HG03064 (cell line): ENCODE measurements at regions not wholly inside any gene's neighbourhood (a gene's known extent, or its start where the extent isn't known, plus 50 kb on each side); places are given as distances from the start of the nearest gene placed in this dataset.

ENCODE experiments used
- ATAC-seq: cut with Tn5 transposase; IDR thresholded peaks from one replicate; pipeline ENCODE4 v1.9.1; 2021; ENCODE audit warnings: low read depth; ENCODE audit not compliant: unreplicated experiment

GRCh38 chr2:209324281-209324680 is 99.6 kb upstream of the MAP2 start:
- ATAC-seq: no peak

DNA sequence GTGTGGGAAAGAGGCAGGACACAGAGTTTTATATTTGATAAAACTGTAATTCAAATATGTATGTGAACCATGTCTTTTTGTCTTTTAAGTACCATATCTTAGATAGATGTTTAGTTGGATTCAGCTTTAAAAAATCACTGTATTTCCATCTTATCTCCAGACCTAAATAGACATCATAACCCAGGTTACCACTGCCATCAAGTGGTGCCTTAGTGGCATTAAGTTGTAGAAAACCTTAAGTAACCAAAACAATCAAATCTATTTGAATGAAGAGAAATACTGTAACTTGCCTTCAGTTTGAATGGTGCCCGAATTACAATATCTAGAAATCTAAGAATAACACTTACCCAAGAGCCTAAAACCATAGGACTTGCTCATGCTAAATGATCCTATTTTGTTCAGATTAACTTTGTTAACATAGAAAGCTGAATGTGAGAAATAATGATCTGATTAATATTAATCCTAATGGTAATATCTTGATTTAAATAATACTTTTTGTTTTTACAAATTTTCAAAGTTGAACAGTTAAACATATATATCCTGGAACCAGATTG is 92.5 kb upstream of the MAP2 start:
- ATAC-seq: no peak

GRCh38 chr2:209334188-209335017 is 89.4 kb upstream of the MAP2 start:
- peak; percentile 76 for ATAC-seq

- no peak for ATAC-seq
These were observed 83.3 kb upstream of the MAP2 start for GRCh38 chr2:209340522-209340921.

DNA sequence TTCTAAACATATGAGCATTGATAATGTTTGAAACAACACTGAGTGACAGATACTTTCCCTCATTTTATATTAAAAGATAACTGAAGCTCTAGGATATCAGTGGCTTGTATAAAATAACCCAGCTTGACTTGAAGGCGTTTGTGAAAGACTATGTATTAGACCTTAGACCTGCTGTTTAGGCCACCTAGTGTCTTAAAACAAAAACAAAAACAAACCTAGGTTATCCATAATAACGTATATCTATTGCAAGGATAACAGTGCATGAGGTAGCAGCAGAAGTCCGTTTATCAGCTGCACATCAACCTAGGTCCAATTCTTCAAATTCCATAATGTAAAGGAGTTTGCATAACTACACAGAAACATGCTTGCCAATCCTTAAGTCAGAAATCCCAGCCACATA is 79.5 kb upstream of the MAP2 start:
- ATAC-seq: no peak

- no peak for ATAC-seq
These were observed 75.4 kb upstream of the MAP2 start for GRCh38 chr2:209348433-209348832.

- no peak for ATAC-seq
These were observed 72.2 kb upstream of the MAP2 start for GRCh38 chr2:209351636-209352035.

DNA sequence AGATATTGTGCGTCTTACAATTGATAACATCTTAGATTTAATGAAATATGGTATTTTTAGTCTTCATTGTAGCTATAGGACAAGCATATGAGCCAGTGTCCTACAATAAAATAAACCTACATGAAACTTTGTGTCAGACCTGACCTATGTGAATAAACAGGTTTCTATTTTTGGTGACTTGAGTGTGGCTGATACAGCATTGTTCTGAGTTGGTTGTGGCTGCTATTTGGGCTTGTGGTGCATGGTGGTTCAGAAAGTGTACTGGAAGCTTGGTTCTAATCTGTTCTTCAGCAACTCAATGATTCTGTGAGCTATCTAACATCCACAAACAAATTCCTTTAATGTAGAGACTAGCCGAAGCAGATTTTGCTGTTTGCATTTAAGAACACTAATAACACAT is 64.9 kb upstream of the MAP2 start:
- ATAC-seq: no peak

DNA sequence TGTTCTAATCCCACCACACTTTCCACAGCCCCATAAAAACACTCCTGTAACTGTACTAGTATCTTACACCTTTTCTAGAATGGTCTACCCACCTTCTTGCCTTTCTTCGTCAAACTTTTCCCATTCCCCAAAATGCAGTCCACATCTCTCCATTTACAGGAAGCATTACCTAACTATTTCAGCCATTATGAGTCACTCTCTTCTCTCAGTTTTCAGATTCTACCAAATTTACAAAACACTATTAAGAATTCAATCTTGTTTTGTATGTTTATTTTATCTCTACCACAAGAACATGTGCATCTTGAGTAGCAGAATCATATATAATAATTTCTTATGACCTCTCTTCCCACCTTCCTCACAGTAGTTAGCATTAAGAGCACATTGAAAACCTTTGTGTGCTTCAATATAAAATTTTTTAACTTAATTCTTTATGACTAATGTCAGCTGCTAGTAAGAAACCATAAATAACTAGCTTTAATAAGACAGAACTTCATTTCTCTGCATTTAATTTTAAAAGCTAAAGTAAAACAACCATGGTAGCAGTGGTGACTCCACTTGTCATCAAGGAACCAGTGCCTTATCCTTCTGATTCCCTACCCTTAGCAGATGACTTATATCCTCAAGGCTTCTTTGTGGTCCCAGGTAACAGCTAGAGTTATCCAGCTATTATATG is 56.6 kb upstream of the MAP2 start:
- ATAC-seq: no peak

DNA sequence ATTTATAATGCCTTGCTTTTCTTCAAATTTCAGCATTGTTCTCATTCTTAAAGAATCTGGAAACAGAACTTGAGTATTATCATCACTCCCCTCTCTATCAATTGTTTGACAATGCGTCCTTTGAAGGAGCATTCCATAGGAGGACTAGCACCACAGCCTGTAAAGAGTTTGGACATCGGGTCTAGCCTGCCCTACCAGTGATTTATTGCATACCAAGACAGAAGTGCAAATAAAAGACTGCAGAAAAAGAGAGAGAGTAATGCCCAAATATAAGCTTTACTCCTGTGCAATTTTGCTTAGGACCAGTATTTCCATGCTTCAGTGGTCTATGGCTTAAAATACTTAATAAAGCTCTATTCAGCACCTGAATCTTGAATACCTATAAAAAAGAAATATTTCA is 55.4 kb upstream of the MAP2 start:
- ATAC-seq: no peak

- no peak for ATAC-seq
These were observed 54.9 kb upstream of the MAP2 start for GRCh38 chr2:209368914-209369313.

GRCh38 chr2:209369656-209370055 is 54.2 kb upstream of the MAP2 start:
- no peak for ATAC-seq

DNA sequence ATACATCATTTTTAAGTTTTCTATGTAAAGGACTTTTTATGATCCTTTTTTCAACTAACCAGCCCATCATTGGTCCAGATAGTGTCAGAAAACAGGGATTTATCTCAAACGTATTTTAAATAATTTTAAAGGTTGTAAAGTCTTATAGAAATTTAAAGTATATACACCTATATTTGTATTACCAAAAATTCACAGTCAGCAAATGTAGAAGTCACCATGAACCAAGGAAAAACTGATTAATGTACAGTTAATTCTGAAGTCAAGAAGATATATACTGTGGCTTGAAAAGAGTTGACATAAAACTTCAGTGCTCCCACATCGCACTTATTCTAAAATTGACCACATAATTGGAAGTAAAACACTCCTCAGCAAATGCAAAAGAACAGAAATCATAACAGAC is 52.4 kb upstream of the MAP2 start:
- ATAC-seq: no peak
